ENCODE measurements at regions not wholly inside any gene's neighbourhood (a gene's known extent, or its start where the extent isn't known, plus 50 kb on each side); places are given as distances from the start of the nearest gene placed in this dataset.
"Not testable (repeated sequence)": the region's sequence is repeated elsewhere in the genome, so short reads cannot be mapped to it uniquely, and the experiment has no call there.

- H3K9me3 ChIP-seq: no peaks in the 10 kb centered on the region
- H3K4me3 ChIP-seq: no peak overlapping the region
- whole genome bisulfite sequencing: 86% methylated on average over 6 of the region's 7 CpGs
- DNase-seq (ENCODE audit: extremely low spot score): peak; percentile 42
- no peak for TF ChIP-seq POLR2A (IDR thresholded peaks at IDR 0.05; ENCODE audit: low read depth)
- TF ChIP-seq EP300 (IDR thresholded peaks at IDR 0.05): no peak
- TF ChIP-seq CTCF (IDR thresholded peaks at IDR 0.05): no peak
- TF ChIP-seq POLR2AphosphoS5 (IDR thresholded peaks at IDR 0.05): no peak
- no peak overlapping the region for H3K27ac ChIP-seq (replicated peaks in 1 of 4)
- no peaks in the 10 kb centered on the region for H3K27me3 ChIP-seq
- H3K36me3 ChIP-seq: no peaks in the 10 kb centered on the region
- intact Hi-C loops (cut with DNase I): no loop called here
- H3K4me1 ChIP-seq: no peaks in the 10 kb centered on the region
Observed at GRCh38 chr6:150503586-150504339, 95.9 kb upstream of the PLEKHG1 start.

GRCh38 chr6:150507361-150507760, 92.3 kb upstream of the PLEKHG1 start:
- H3K36me3 ChIP-seq; H3K27me3 ChIP-seq; H3K27ac ChIP-seq (replicated peaks in 1 of 4); H3K4me3 ChIP-seq; H3K9me3 ChIP-seq; H3K4me1 ChIP-seq; DNase-seq (ENCODE audit: extremely low spot score); intact Hi-C loops (cut with DNase I): not testable (repeated sequence)
- WGBS: 98% methylated on average over 23 of the region's 35 CpGs

- Histone ChIP-seq H3K36me3 (no peaks in the 10 kb centered on the region), H3K9me3 (no peaks in the 10 kb centered on the region), H3K4me1 (no peaks in the 10 kb centered on the region), H3K4me3 (no peak overlapping the region), H3K27me3 (no peaks in the 10 kb centered on the region), H3K27ac (replicated peaks in 1 of 4) (no peak overlapping the region)
- intact Hi-C loops (cut with DNase I): no loop called here
- 65% methylated on average over 3 of the region's 3 CpGs for WGBS
- DNase-seq (ENCODE audit: extremely low spot score): peak; percentile 14
- TF ChIP-seq POLR2A (IDR thresholded peaks at IDR 0.05; ENCODE audit: low read depth) (no peak), CTCF (IDR thresholded peaks at IDR 0.05) (no peak), EP300 (IDR thresholded peaks at IDR 0.05) (no peak), POLR2AphosphoS5 (IDR thresholded peaks at IDR 0.05) (no peak)
Observed at GRCh38 chr6:150510576-150510975, 89.1 kb upstream of the PLEKHG1 start.

GRCh38 chr6:150511313-150511712, 88.4 kb upstream of the PLEKHG1 start:
- no peak for TF ChIP-seq POLR2A (IDR thresholded peaks at IDR 0.05; ENCODE audit: low read depth)
- no peak for TF ChIP-seq EP300 (IDR thresholded peaks at IDR 0.05)
- no peak for TF ChIP-seq POLR2AphosphoS5 (IDR thresholded peaks at IDR 0.05)
- TF ChIP-seq CTCF (IDR thresholded peaks at IDR 0.05): no peak
- 89% methylated on average over 4 of the region's 4 CpGs for WGBS
- H3K4me3 ChIP-seq: no peak overlapping the region
- no peaks in the 10 kb centered on the region for H3K4me1 ChIP-seq
- H3K36me3 ChIP-seq: no peaks in the 10 kb centered on the region
- no peaks in the 10 kb centered on the region for H3K9me3 ChIP-seq
- no peak overlapping the region for H3K27ac ChIP-seq (replicated peaks in 1 of 4)
- H3K27me3 ChIP-seq: no peaks in the 10 kb centered on the region
- peak; percentile 26 for DNase-seq (ENCODE audit: extremely low spot score)
- intact Hi-C loops (cut with DNase I): no loop called here

- Histone ChIP-seq H3K4me3 (no peak overlapping the region), H3K27ac (replicated peaks in 1 of 4) (no peak overlapping the region), H3K4me1 (no peaks in the 10 kb centered on the region), H3K27me3 (no peaks in the 10 kb centered on the region), H3K9me3 (no peaks in the 10 kb centered on the region), H3K36me3 (no peaks in the 10 kb centered on the region)
- DNase-seq (ENCODE audit: extremely low spot score): peak; percentile 82
- intact Hi-C loops (cut with DNase I): no loop called here
- TF ChIP-seq POLR2AphosphoS5 (IDR thresholded peaks at IDR 0.05) (no peak), CTCF (IDR thresholded peaks at IDR 0.05) (no peak), POLR2A (IDR thresholded peaks at IDR 0.05; ENCODE audit: low read depth) (no peak), EP300 (IDR thresholded peaks at IDR 0.05) (no peak)
- 27% methylated on average over 2 of the region's 2 CpGs for WGBS
Observed at GRCh38 chr6:150514806-150515380, 84.8 kb upstream of the PLEKHG1 start.

Data from esophagus muscularis mucosa (tissue), 4 donors.